Inflammatory macrophage (primary cell): ENCODE measurements at regions not wholly inside any gene's neighbourhood (a gene's known extent, or its start where the extent isn't known, plus 50 kb on each side); places are given as distances from the start of the nearest gene placed in this dataset.
A peak's percentile ranks its signal among the peaks of the same experiment; 100 is the strongest.

Experiments used
- DNase-seq, 2 donors: peaks; one replicate each; pipeline ENCODE4 v3.0.0-alpha.2; 2020 to 2022

DNA sequence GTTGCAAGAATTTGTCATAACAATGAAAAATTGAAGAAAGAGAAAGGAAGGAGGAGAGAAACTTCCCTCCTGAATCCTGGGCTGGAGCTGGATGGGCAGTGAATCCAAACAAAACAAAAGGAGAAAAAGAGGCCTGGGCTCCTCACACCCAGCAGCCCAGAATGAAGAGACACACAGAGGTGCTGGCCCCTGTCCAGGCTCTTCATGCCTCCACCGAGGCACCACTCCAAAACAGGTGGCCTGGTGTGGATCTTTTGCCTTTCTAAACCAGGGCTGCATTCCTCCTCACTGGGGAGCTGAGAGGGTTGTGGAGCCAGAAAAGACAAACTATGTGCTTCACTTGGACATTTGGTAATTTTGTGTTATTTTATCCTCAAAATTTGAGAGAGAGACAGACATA is 76.0 kb downstream of the FAM124B start:
- DNase-seq = no peak

DNA sequence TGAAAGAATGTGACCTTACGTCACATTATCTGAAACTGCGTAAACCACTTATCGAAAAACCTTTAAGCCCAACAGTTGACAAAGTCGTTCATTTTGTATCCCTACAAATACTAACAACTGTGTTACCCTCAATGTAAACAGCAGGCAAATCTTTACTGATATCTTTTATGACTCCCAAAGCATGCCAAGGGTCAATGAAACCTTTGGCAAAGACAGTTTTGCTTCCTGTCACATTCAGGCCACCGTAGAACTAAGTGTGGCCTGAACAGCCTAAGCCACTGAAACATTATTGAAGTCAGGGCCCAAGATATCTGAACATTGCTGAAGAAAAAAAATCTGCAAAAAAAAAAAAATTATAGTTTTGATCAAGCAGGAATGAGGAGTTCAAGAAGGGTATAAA is 77.3 kb downstream of the FAM124B start:
- DNase-seq = no peak

DNA sequence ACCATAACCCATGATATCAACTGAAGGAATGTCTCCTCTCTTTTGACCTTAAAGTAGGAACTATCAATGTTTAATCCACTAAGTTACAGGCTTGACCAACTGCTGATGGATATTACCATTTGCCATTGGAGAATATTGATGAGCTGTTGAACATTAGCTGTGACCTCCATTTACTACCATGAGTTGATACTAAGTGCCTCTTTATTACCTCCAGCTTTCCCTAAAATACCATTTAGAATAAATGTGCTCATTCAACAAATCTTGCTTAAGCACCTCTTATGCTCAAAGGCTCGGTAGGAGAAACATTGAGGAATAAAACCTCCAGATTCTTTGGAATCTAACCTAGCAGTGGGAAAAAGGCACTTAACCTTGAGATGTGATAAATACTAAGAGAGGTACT is 81.2 kb downstream of the FAM124B start:
- no peak for DNase-seq

DNA sequence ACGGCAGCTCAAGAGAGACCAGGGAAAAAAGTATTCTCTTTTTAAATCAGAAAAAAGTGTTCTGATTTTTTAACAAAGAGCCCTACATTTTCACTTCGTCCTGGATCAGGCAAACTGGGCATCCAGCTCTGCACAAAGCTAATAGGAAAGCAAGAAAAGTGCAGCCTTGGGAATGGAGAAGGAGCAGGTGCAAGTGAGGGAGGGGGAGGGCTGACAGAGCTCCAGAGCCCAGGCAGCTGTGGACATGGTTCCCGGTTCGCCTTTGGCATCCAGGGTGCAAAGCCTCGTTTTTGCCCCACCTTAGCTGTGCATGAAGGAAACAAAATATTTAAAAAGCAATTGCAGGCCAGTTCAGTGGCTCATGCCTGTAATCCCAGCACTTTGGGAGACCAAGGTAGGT is 82.2 kb downstream of the FAM124B start:
- DNase-seq = no peak

DNA sequence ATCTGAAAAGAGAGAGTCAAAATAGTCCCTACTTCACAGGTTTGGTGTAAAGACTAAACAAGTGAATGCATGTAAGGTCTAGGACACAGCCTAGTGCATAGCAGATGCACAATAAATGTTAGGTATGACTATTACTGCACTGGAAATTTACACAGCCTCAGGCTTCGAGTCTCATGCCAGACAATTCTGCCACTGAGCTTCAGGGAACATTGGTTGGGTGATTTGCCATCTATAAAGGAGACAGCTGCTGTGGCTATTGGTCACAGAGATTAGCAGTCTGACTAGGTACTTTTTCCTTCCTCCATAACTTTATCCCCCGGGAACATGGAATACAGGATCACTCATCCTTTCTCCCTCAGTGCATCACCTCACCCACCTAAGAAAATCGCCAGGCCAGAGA is 89.2 kb downstream of the FAM124B start:
- DNase-seq = no peak

DNA sequence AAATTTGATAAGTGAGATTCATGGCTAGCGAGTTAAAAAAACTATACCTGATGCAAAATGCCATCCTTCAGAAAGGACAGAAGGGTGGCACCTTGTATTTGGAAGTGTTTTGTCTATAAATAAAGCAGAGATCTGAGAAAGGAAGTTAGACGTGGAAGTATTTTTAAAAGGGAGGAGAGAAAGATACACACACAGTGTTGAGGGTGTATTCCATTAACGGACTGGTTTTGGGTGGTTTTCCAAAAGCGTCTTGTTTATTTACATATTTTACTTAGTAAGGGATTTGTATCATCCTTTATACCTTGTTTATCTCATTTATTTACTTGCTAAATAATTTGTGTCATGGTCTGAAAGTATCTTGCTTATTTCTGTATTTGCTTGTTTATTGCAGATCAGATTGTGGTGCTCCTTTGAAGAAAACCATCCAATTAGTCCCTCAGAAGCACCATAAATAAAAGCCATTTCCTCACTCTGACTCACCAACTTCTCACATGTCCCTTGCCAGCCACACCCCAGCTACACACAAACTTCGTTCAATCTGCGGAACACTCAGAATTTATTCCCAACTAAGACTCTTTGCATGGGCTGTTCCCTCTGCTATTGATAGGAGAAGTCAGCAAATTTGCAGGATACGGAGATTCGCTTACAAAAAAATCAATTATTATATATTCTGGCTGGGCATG is 90.8 kb downstream of the FAM124B start:
- DNase-seq = peak; percentile 18 to 43

DNA sequence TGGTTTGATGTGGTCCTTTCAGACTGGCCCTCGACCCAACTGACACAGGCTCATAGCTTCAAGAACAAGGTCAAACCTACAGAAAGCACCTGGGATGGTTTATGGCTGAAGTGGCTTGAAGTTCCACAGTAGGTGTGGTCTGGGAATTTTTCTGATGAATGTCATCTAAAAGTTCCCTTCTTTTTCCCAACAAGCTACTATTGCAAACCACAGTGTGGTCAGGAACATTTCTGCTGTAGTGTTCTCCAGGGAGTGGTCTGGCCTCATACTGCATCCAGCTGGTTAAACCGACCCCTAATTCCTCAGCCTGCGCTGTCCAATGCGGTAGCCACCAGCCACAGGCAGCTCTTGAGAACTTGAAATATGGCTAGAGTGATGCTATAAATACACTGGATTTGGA is 92.7 kb downstream of the FAM124B start:
- DNase-seq = no peak

DNA sequence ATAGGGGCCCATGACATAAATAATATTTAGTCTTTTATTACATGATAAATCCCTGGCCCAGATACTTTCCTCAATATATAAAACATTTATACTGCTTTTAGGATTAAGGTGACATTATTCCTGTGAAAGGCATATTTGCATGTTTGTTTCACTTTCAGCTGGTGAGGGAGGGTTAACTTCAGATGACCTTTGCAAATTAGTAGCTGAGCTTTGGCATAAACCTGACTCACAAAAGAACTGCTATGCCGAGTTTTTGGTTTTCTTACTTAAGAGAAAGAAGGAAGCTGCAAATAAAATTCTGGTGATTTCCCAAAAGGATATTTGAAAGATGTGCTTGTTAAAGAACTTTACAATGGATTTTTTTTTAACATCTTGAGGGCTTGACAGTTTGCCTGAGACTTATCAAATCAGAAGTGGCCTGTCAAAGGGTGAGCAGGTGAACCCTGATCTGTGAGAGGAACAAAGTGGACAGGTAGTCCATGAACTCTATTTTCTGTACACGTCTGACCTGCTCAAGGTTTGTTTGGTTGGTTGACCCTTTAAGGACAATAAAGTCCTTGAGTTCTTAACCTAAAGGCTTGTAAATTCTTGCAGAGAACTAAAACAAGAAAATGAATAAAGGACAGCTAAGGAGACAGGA is 93.5 kb downstream of the FAM124B start:
- no peak for DNase-seq

DNA sequence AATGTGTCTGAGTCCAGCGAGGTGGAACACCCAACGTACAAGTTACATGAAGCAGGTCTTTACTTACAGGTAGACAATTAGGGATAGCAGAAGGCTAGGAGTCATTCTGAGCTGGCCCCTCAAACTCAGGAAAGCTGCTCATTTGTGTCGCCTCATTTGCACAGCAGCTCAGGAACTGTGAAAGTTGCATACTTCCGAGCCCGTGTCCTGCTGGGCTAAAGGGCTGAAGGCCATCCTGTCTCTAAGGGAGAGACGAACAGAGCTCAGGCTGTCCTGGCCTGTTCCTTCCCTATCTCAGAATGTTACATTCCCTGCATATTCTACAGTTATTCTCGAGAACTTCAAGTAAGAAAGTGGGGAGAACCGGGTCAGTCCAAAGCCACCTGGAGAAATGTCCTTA is 99.0 kb downstream of the FAM124B start:
- no peak for DNase-seq

DNA sequence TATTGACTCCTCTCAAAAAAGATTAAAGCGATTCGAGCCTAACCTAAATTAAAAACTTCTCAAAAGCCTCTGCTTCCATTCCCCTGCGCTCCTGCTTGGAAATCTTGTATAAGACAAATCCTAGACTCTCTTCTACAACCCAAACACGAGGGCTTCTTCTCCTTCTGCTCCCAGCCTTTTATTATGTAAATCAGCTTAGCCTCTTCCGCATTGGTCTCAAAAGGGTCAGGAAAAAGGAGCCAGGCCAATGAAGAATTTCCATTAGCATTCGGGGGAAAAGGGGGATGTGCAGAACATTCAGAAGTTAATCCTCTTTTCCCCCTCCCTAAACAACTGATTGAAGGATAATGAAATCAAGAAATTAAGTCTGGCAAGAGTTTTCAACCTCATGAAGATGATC is 107.9 kb downstream of the FAM124B start:
- no peak for DNase-seq

DNA sequence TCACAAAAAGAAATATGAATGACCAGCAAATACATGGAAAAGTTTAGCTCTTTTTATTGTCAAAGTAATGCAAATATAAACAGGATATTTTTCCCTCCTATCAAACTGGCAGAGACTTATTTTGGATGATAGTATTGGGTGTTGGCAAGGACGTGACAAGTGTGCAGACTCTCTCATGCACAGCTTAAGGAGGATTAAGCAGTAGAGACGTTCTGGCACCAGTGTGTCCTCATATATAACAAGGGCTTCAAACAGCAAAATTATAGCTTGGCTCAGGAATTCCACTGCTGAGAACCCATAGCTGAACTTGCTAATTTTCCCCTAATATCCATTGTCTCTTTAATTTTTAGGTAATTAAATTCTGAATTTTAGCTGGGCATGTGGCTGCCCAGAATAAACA is 114.4 kb downstream of the FAM124B start:
- DNase-seq = no peak

DNA sequence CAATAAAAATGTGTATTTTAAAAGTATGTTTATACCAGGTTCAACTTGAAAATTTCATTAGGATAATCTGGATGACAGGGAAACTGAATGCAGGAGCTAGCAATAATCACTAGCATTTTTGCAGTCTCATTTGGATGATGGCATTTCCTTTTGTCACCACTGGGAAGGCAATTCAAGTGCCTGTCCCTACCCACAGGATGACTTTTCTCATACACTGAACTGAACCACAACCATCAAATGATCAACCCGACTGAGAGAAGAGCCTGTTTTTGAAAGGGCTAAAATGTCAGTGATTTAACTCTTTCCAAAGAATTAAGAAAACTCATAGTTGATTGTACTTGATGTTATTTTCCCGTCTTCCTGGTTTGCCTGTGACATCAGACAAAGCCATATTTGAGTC is 115.0 kb downstream of the FAM124B start:
- DNase-seq = no peak

DNA sequence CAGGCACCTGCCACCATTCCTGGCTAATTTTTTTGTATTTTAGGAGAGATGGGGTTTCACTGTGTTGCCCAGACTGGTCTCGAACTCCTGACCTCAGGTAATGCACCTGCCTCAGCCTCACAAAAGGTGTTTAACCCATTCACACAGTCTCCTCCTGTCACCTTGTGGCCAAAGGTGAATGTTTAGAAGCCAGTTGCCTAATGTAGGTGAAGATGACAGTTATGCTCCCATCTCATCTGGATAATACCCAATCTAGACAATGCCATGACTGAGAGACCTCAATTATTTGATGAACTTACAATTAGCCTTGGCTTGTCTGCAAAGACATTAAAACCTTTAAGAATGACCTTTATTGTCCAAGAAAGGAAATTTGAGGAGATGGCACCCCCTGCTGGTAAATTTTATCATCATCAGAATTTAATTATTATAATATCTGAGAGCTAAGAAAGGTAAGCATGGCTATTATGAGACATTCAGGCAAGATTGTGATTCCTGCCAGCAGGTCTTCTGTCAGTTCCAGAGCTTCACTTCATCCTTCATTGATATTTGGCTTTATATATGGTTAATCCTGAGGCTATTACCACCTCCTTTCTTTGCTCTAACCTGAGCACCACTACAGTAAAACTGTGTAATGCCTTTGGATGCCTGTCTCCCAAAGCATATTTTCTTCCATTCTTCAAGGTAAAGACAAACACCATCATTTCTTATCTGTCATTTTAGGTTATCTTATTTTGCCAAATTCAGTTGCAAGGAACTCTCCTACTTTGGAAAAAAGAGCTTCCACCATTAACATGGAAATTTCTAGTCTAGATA is 117.6 kb downstream of the FAM124B start:
- DNase-seq = peak; percentile 53 to 69

DNA sequence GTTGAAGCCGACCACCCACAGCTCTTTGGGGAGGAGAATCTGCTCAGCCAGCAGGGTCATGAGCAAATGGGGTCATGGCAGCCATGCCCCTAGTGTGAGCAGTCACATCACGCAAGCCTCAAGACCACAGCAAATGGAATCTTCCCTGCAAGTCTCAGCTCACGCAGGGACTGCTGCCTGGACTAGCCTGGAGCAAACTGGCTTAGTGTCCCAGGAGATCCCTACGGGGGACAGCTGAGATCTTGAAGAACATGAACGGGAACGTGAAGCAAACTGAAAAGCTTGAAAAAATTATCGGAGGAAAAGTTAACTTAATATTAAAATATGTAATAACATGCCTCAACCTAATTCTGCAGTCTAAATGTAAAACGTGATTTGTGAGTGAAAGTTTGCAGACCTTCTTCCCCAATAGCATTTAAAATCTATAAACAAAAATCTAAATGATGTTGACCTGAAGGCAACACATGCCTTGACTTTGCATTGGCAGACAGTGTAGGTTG is 118.4 kb downstream of the FAM124B start:
- no peak for DNase-seq

DNA sequence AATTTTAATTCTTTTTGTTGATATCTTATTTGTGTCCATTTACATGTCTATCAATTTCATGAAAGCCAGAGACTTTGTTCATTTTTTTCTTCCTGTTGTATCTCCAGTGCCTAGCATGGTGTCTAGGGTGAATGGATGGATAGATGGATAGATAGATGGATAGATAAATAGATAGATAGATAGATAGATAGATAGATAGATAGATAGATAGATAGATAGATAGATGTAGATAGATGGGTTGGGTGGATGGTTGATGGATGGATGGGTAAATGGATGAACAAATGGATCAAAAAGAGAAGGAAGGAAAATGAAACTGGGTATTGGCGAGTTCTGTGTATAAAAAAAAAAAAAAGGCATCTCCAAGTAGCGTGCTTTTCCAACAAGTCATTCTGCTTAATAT is 120.5 kb downstream of the FAM124B start:
- DNase-seq = no peak

DNA sequence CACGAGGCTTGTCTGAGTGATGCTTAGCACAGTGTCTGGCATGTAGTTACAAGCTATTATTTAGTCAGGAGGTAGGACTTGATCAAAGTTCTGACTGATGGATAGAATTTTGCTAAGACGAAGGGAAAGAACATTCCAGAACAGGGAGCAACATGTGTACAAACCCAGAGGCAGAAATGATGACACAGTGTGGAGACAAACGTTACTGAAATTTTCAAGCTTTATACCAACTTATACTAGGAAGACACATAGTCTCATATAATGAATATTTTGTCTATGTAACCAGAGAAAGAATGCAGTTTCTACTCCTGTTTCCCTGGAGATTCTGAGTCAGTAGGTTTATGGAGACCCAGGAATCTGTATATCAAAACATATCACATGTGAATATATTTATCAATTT is 123.4 kb downstream of the FAM124B start:
- no peak for DNase-seq

DNA sequence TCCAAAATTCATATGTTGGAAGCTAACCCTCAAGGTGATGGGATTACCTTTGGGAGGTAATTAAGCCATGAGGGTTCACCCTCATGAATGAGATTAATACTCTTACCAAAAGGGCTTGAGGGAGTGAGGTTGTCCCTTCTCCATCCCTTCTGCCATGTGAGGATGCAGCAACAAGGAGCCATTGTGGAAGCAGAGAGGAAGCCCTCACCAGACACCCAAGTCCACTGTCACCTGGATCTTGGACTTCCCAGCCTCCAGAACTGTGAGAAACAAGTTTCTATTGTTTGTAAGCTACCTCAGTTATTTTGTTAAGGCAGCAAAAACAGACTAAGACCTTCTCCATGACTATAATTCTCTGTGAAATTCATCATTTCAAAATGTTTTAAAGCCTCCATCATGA is 125.7 kb downstream of the FAM124B start:
- DNase-seq = no peak

DNA sequence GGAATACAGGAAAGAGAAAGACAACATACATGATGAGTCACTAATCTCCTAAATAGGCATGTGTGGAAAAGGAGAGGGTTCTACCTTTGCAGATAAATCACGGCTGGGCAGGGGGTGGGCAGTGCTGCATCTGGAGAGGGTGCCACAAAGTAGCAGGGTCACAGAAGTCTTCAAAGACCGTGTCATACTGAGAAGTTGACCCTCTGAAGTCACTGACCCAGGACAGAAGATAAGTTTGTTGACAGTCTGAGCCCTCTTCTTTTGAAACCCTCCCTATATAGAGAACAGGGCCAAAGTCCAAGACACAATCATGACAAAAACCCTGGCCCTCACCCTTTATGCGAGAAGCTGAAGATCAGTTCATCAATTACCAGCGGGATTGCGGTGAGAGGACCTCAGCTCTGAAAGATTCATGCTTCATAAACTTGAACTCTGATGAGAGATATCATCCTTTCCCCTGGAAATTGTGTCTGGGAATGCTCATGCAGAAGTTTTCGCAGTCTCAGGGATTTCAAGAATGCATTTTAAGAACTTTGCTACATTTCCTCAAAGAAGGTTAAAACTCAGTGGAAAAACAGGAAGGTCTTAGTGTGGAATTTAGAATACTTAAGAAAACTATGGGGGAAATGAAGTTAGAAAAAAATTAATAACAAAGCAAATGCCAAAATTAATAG is 129.5 kb downstream of the FAM124B start:
- DNase-seq = no peak

DNA sequence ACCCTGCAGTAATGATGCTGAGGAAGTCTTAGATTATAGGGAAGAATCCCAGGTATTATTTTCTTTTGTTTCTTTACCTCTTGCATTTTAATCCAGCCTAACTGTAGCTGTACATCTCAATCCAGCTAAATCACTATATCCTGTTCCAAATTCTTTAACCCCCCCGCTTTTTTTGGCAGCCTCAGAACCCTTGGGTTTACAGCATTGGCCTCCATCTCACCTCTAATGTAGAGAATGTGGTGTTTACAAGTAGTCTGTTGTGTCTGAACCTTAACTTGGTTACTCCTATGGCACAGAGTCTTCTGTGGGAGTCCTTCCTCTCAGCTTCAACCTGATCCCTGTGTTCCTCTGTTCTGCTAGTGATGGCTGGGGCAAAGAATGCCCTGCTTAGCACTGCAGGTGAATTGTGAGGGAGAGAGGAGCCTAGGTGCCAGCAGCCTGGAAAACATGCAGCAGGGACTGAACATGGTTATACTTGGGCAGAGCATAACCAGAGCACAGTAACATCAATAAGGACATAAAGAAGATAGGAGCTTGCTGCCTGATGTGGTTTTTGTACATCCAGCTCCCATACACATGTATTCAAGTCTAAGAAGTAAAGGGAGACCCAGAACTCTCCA is 130.2 kb downstream of the FAM124B start:
- no peak for DNase-seq

DNA sequence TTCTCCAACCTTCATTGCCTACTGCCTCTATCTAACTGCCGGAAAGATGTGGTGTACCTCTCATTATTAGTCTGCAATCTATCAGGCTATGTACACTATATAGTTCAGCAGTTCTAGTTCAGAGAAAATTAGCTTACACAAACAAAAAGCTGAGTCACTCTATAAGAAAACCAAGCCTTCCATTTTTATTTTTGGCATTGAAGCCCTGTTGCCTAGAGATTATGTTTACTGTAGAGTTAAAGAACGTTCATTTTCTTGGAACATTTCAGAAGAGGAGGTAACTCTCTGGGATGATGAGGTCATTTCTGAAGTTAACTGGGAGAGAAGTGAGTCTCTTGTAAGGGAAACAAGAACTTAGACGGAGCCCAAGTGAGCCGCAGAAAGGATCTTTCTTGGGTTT is 133.5 kb downstream of the FAM124B start:
- DNase-seq = no peak

DNA sequence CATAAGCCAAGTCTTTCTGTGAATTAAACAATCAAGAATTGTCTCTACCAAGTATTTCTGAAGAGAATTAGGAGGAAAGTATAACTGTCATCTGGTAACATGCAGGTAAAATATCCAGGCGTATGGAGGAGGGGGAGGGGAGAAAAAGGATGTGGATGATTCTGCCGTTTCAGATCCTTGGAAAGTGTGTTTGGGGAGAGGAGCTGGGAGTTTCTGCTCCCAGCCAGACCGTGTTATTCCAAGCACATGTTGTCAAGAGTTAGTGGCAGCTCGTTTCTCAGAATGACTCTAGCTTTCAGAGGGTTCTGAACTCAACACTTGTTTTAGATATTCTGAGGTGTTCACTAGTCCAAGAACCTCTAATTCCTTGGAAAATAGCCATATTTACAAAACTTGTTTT is 137.6 kb downstream of the FAM124B start:
- no peak for DNase-seq

DNA sequence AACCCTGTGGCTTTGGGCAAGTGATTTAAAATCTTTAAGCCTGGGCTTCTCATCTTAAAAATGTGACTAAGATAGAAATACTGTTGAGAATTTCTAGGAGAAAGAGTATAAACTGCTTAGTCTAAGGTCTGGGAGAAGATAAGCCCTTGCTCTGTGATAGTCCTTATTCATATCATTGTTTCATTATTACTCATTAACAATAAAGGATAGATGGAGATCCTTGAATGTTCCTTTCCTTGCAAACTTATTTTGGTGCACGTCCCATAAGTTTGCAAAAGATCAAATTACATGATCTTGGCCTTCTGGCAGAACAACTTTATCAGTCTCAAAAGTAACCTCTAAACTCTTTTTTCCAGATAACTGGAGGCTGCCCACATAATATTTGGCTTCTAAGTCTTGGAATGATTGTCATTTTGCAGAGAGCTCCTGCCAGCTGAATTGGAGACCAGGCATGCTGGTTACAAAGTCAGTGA is 138.3 kb downstream of the FAM124B start:
- DNase-seq = no peak

DNA sequence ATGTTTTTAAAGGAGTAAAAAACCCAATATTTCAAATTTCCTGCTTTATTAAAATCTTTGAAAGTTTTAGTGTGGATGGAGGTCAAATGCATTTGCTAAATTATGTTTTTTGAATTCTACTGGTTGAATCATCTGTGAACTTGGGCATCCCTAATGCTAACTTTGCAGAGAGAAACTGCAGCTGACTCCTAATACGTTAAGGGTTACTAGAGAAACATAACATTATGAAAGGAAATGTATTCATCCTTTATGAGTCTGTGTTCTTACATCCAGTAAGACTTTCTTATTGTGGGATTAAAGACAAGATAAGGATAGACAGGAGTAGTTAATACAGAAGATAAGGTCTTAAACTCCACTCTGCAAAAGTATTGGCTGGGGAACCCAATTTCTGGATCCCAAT is 140.6 kb downstream of the FAM124B start:
- no peak for DNase-seq
